ENCODE measurements at regions not wholly inside any gene's neighbourhood (a gene's known extent, or its start where the extent isn't known, plus 50 kb on each side); places are given as distances from the start of the nearest gene placed in this dataset.

GRCh38 chr9:118478752-118479151 is 774.5 kb downstream of the TLR4 start:
- H3K27ac ChIP-seq (ENCODE audit: low read depth, low read length), result no peak overlapping the region
- no peaks in the 10 kb centered on the region for H3K27me3 ChIP-seq (ENCODE audit: insufficient read depth, low read length)
- H3K4me1 ChIP-seq (ENCODE audit: insufficient read depth, low read length), result no peaks in the 10 kb centered on the region
- no peak for TF ChIP-seq CTCF (IDR thresholded peaks at IDR 0.05; ENCODE audit: extremely low read depth, low read depth, low read length)
- H3K4me2 ChIP-seq (ENCODE audit: insufficient read depth, low read length), result no peak overlapping the region
- no peak overlapping the region for H2AFZ ChIP-seq (ENCODE audit: low read length)
- no peaks in the 10 kb centered on the region for H4K20me1 ChIP-seq (ENCODE audit: insufficient read depth, low read length)
- no peaks in the 10 kb centered on the region for H3K79me2 ChIP-seq (ENCODE audit: insufficient read depth, low read length)
- no peak for DNase-seq (ENCODE audit: insufficient read length, low spot score, missing footprints)
- H3K4me3 ChIP-seq (ENCODE audit: insufficient read depth, low read length), result no peak overlapping the region
- no peaks in the 10 kb centered on the region for H3K9me3 ChIP-seq (ENCODE audit: low read depth, low read length)
- no peaks in the 10 kb centered on the region for H3K36me3 ChIP-seq (ENCODE audit: insufficient read depth, low read length)

- Histone ChIP-seq H3K4me3 (ENCODE audit: insufficient read depth, low read length) (no peak overlapping the region), H2AFZ (ENCODE audit: low read length) (no peak overlapping the region), H3K27me3 (ENCODE audit: insufficient read depth, low read length) (no peaks in the 10 kb centered on the region), H4K20me1 (ENCODE audit: insufficient read depth, low read length) (no peaks in the 10 kb centered on the region), H3K4me2 (ENCODE audit: insufficient read depth, low read length) (no peak overlapping the region), H3K4me1 (ENCODE audit: insufficient read depth, low read length) (no peaks in the 10 kb centered on the region), H3K79me2 (ENCODE audit: insufficient read depth, low read length) (no peaks in the 10 kb centered on the region), H3K36me3 (ENCODE audit: insufficient read depth, low read length) (no peaks in the 10 kb centered on the region), H3K9me3 (ENCODE audit: low read depth, low read length) (no peaks in the 10 kb centered on the region), H3K27ac (ENCODE audit: low read depth, low read length) (no peak overlapping the region)
- no peak for TF ChIP-seq CTCF (IDR thresholded peaks at IDR 0.05; ENCODE audit: extremely low read depth, low read depth, low read length)
- no peak for DNase-seq (ENCODE audit: insufficient read length, low spot score, missing footprints)
Measured at GRCh38 chr9:118482306-118482705, 778.1 kb downstream of the TLR4 start.

- Histone ChIP-seq H3K4me3 (ENCODE audit: insufficient read depth, low read length) (no peak overlapping the region), H3K9me3 (ENCODE audit: low read depth, low read length) (no peaks in the 10 kb centered on the region), H3K27me3 (ENCODE audit: insufficient read depth, low read length) (no peaks in the 10 kb centered on the region), H3K4me2 (ENCODE audit: insufficient read depth, low read length) (no peak overlapping the region), H3K79me2 (ENCODE audit: insufficient read depth, low read length) (no peaks in the 10 kb centered on the region), H3K36me3 (ENCODE audit: insufficient read depth, low read length) (no peaks in the 10 kb centered on the region), H3K27ac (ENCODE audit: low read depth, low read length) (no peak overlapping the region), H4K20me1 (ENCODE audit: insufficient read depth, low read length) (no peaks in the 10 kb centered on the region), H2AFZ (ENCODE audit: low read length) (no peak overlapping the region), H3K4me1 (ENCODE audit: insufficient read depth, low read length) (no peaks in the 10 kb centered on the region)
- TF ChIP-seq CTCF (IDR thresholded peaks at IDR 0.05; ENCODE audit: extremely low read depth, low read depth, low read length), result no peak
- no peak for DNase-seq (ENCODE audit: insufficient read length, low spot score, missing footprints)
Measured at GRCh38 chr9:118483677-118484076, 779.5 kb downstream of the TLR4 start.

- Histone ChIP-seq H3K4me2 (ENCODE audit: insufficient read depth, low read length) (no peak overlapping the region), H3K27ac (ENCODE audit: low read depth, low read length) (no peak overlapping the region), H3K4me3 (ENCODE audit: insufficient read depth, low read length) (no peak overlapping the region), H4K20me1 (ENCODE audit: insufficient read depth, low read length) (no peaks in the 10 kb centered on the region), H3K27me3 (ENCODE audit: insufficient read depth, low read length) (no peaks in the 10 kb centered on the region), H2AFZ (ENCODE audit: low read length) (no peak overlapping the region), H3K9me3 (ENCODE audit: low read depth, low read length) (no peaks in the 10 kb centered on the region), H3K4me1 (ENCODE audit: insufficient read depth, low read length) (no peaks in the 10 kb centered on the region), H3K36me3 (ENCODE audit: insufficient read depth, low read length) (no peaks in the 10 kb centered on the region), H3K79me2 (ENCODE audit: insufficient read depth, low read length) (no peaks in the 10 kb centered on the region)
- no peak for TF ChIP-seq CTCF (IDR thresholded peaks at IDR 0.05; ENCODE audit: extremely low read depth, low read depth, low read length)
- DNase-seq (ENCODE audit: insufficient read length, low spot score, missing footprints), result peak; percentile 53
Measured at GRCh38 chr9:118503236-118503635, 799.0 kb downstream of the TLR4 start.
